Upper lobe of left lung (tissue), 6 donors: ENCODE measurements at regions not wholly inside any gene's neighbourhood (a gene's known extent, or its start where the extent isn't known, plus 50 kb on each side); places are given as distances from the start of the nearest gene placed in this dataset.

Source experiments
- ATAC-seq, 2 donors: fragments of 200-7000 bp; cut with Tn5 transposase; one replicate each; pipeline ENCODE4 v1.9.1; 2022; ENCODE audit warnings: mild to moderate bottlenecking in 2 of 2, moderate library complexity in 2 of 2; ENCODE audit not compliant: low FRiP score in 2 of 2
- DNase-seq, 2 donors: peaks; one replicate each; pipeline ENCODE4 v3.0.0-alpha.2; 2019 to 2020
- H3K27ac ChIP-seq, 4 donors: fragments of 200-600 bp; sonication (generic); one replicate each; pipeline ENCODE4 v1.5.1; 2016 to 2019
- H3K27me3 ChIP-seq, 4 donors: fragments of 200-600 bp; sonication (generic); one replicate each; pipeline ENCODE4 v1.5.1; 2017 to 2019
- H3K36me3 ChIP-seq, 4 donors: fragments of 200-600 bp; sonication (generic); one replicate each; pipeline ENCODE4 v1.5.1; 2016 to 2019
- H3K4me1 ChIP-seq, 4 donors: fragments of 200-600 bp; sonication (generic); one replicate each; pipeline ENCODE4 v1.5.1; 2018 to 2019
- H3K4me3 ChIP-seq, 4 donors: fragments of 200-600 bp; sonication (generic); one replicate each; pipeline ENCODE4 v1.5.1; 2017 to 2019; ENCODE audit warnings: mild to moderate bottlenecking in 2 of 4, moderate library complexity in 1 of 4
- H3K9me3 ChIP-seq, 4 donors: fragments of 200-600 bp; sonication (generic); one replicate each; pipeline ENCODE4 v1.5.1; 2018 to 2019
- EP300 ChIP-seq, 4 donors: sonication (generic); formaldehyde crosslinking; IDR thresholded peaks; one replicate each; pipeline ENCODE4 v1.5.1; 2017; ENCODE audit warnings: antibody characterized with exemption in 4 of 4, control low read depth in 2 of 4
- POLR2A ChIP-seq, 4 donors: fragments of 450-650 bp; IDR thresholded peaks; one replicate each; pipeline ENCODE4 v1.5.1; 2016 to 2017; ENCODE audit warnings: antibody characterized with exemption in 4 of 4, mild to moderate bottlenecking in 2 of 4
- POLR2AphosphoS5 ChIP-seq, 2 donors: sonication (generic); formaldehyde crosslinking; IDR thresholded peaks; one replicate each; pipeline ENCODE4 v1.5.1; 2017; ENCODE audit warnings: antibody characterized with exemption in 2 of 2
- WGBS, 2 donors: methylation state at CpG; one replicate each; pipeline ENCODE4 v1.1.5; 2017 to 2018; 5-methylcytosine and 5-hydroxymethylcytosine counted together
- TF ChIP-seq, protein P1 (sequence below), 6 experiments: fragments of 450-650 bp in 4 of 6; fragments of 200-600 bp in 2 of 6; sonication (generic) in 2 of 6; IDR thresholded peaks; one replicate each; pipeline ENCODE4 v1.5.1; 2016 to 2019; ENCODE audit warnings: antibody characterized with exemption in 6 of 6
- donor health status: DM: no; HTN: no; CAD: no; lungs with moderate emphysema.
- donor health status: DM: no; HTN: yes; CAD: no; lungs with severe emphysema.

DNA sequence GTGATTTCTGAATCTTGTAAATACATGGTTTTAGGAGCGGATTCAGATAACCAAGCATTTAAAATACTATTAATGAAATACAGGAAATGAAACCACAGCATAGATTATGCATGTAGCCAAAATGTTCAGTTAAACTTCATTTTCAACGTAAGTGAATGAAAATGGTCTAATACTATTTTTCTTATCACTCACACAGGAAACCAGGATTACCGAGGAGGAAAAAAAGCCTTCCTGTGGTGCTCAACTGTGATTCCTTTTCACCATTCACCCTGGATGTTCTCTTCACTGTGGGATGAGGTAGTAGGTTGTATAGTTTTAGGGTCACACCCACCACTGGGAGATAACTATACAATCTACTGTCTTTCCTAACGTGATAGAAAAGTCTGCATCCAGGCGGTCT is 83.4 kb upstream of the ZNF169 start:
- Histone ChIP-seq H3K4me3 (no peak overlapping the region), H3K4me1 (peaks cover 66 to 85% (median 80%) of the 10 kb centered on the region in 4 donors), H3K27ac (no peak overlapping the region), H3K36me3 (peaks cover 5 to 63% (median 14%) of the 10 kb centered on the region in 4 donors), H3K9me3 (no peaks in the 10 kb centered on the region), H3K27me3 (no peaks in the 10 kb centered on the region)
- TF ChIP-seq POLR2AphosphoS5 (IDR thresholded peaks at IDR 0.05) (no peak), EP300 (IDR thresholded peaks at IDR 0.05) (no peak), POLR2A (IDR thresholded peaks at IDR 0.05) (no peak)
- TF ChIP-seq, protein P1, sequence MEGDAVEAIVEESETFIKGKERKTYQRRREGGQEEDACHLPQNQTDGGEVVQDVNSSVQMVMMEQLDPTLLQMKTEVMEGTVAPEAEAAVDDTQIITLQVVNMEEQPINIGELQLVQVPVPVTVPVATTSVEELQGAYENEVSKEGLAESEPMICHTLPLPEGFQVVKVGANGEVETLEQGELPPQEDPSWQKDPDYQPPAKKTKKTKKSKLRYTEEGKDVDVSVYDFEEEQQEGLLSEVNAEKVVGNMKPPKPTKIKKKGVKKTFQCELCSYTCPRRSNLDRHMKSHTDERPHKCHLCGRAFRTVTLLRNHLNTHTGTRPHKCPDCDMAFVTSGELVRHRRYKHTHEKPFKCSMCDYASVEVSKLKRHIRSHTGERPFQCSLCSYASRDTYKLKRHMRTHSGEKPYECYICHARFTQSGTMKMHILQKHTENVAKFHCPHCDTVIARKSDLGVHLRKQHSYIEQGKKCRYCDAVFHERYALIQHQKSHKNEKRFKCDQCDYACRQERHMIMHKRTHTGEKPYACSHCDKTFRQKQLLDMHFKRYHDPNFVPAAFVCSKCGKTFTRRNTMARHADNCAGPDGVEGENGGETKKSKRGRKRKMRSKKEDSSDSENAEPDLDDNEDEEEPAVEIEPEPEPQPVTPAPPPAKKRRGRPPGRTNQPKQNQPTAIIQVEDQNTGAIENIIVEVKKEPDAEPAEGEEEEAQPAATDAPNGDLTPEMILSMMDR (IDR thresholded peaks at IDR 0.05) = no peak
- DNase-seq (no peak), ATAC-seq (no peak)
- 43 to 44% methylated on average over 5 of the region's 5 CpGs for WGBS, 2 donors

DNA sequence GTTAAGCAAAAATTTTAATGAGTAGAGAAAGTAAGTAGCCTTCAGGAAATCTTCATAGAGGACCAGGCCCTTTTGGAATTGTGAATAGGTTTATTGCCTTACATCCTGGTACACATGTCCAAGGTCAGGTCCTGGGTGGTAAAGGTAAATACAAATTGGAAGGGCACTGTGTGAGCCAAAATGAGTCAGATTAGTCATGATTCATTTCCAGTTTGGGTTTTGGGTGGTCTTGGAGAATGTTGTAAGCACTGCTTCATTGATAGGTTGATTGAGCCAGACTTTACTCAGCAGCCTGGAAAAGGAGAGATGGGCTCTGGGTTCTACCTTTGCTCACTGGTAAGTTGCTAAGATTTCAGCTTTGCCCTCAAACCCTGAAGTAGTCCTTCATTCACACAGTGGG is 82.5 kb upstream of the ZNF169 start:
- H3K4me3 ChIP-seq = no peak overlapping the region
- no peak for DNase-seq
- H3K4me1 ChIP-seq = peaks cover 67 to 85% (median 73%) of the 10 kb centered on the region in 4 donors
- H3K36me3 ChIP-seq = peaks cover 5 to 58% (median 14%) of the 10 kb centered on the region in 4 donors
- no peak for TF ChIP-seq POLR2A (IDR thresholded peaks at IDR 0.05)
- H3K9me3 ChIP-seq = no peaks in the 10 kb centered on the region
- peak overlapping the region in 1 of 4 donors; percentile 48 for H3K27ac ChIP-seq
- H3K27me3 ChIP-seq = no peaks in the 10 kb centered on the region
- ATAC-seq = no peak

- Histone ChIP-seq H3K27ac (no peak overlapping the region), H3K4me3 (no peak overlapping the region), H3K4me1 (peaks cover 47 to 74% (median 59%) of the 10 kb centered on the region in 4 donors), H3K9me3 (no peaks in the 10 kb centered on the region), H3K27me3 (no peaks in the 10 kb centered on the region), H3K36me3 (peaks cover 5 to 61% (median 19%) of the 10 kb centered on the region in 4 donors)
- no peak for DNase-seq
- TF ChIP-seq POLR2AphosphoS5 (IDR thresholded peaks at IDR 0.05) = no peak
- no peak for TF ChIP-seq EP300 (IDR thresholded peaks at IDR 0.05)
- TF ChIP-seq, protein P1 (IDR thresholded peaks at IDR 0.05) = no peak
- TF ChIP-seq POLR2A (IDR thresholded peaks at IDR 0.05) = no peak
- 79 to 84% methylated on average over 2 of the region's 2 CpGs for WGBS, 2 donors
- no peak for ATAC-seq
These were observed 80.2 kb upstream of the ZNF169 start for GRCh38 chr9:94178927-94179326.

GRCh38 chr9:94181408-94182181 is 77.5 kb upstream of the ZNF169 start:
- H3K4me3 ChIP-seq = no peak overlapping the region
- no peak for DNase-seq
- H3K27me3 ChIP-seq = no peaks in the 10 kb centered on the region
- ATAC-seq = no peak
- H3K4me1 ChIP-seq = peaks cover 20 to 47% (median 33%) of the 10 kb centered on the region in 4 donors
- H3K36me3 ChIP-seq = peaks cover 0 to 49% (median 17%) of the 10 kb centered on the region in 4 donors
- TF ChIP-seq, protein P1 (IDR thresholded peaks at IDR 0.05) = no peak
- TF ChIP-seq POLR2A (IDR thresholded peaks at IDR 0.05) (no peak), POLR2AphosphoS5 (IDR thresholded peaks at IDR 0.05) (no peak), EP300 (IDR thresholded peaks at IDR 0.05) (no peak)
- H3K27ac ChIP-seq = peak overlapping the region in 1 of 4 donors; percentile 66
- no peaks in the 10 kb centered on the region for H3K9me3 ChIP-seq
- 67 to 69% methylated on average over 8 of the region's 8 CpGs for WGBS, 2 donors

DNA sequence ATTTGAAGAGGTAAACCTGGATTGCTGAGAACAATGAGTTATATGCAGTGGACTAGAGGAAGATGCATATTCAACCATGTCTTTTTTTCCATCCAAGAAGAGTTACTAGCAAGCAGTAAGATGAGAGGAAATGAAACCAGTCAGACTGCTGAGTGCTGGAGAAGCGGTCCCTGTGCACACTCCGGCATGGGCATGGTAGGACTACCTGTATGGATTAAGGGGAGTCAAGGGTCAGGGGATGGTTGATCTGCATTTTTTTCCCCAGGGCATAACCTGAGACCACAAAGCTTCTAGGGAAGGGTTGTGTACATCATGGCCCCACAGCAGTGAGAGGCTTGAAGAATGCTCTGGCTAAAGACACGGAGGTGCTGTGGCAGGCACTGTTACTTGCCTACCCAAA is 76.6 kb upstream of the ZNF169 start:
- TF ChIP-seq EP300 (IDR thresholded peaks at IDR 0.05) (no peak), POLR2AphosphoS5 (IDR thresholded peaks at IDR 0.05) (no peak), POLR2A (IDR thresholded peaks at IDR 0.05) (no peak)
- TF ChIP-seq, protein P1 (IDR thresholded peaks at IDR 0.05) = no peak
- Histone ChIP-seq H3K27ac (peak overlapping the region in 1 of 4 donors; percentile 24), H3K27me3 (no peaks in the 10 kb centered on the region), H3K36me3 (peaks cover 0 to 40% (median 10%) of the 10 kb centered on the region in 4 donors), H3K4me3 (no peak overlapping the region), H3K9me3 (no peaks in the 10 kb centered on the region), H3K4me1 (peaks cover 14 to 39% (median 27%) of the 10 kb centered on the region in 4 donors)
- 89 to 92% methylated on average over 2 to 3 of the region's 3 CpGs for WGBS, 2 donors
- no peak for ATAC-seq
- no peak for DNase-seq
